GM12865 (cell line): ENCODE measurements at regions not wholly inside any gene's neighbourhood (a gene's known extent, or its start where the extent isn't known, plus 50 kb on each side); places are given as distances from the start of the nearest gene placed in this dataset.

ENCODE experiments used
- DNase-seq: peaks from one replicate; pipeline ENCODE4 v3.0.0; 2010; ENCODE audit warnings: low read depth
- H3K4me3 ChIP-seq: 2 replicates; pipeline ENCODE4 v1.5.1; 2011; ENCODE audit warnings: mild to moderate bottlenecking, low read depth, low read length, control low read depth
- CTCF ChIP-seq: IDR thresholded peaks from 2 replicates; pipeline ENCODE4 v1.5.1; 2011; ENCODE audit warnings: low read length, control low read depth, low read depth, inconsistent platforms; ENCODE audit not compliant: insufficient read depth; ENCODE audit errors: missing control alignments

- no peak overlapping the region for H3K4me3 ChIP-seq
- no peak for DNase-seq
- TF ChIP-seq CTCF, result no peak
These were observed 236.2 kb downstream of the IRX2 start for GRCh38 chr5:2515180-2515764.

GRCh38 chr5:2514484-2514883, 237.0 kb downstream of the IRX2 start:
- no peak overlapping the region for H3K4me3 ChIP-seq
- TF ChIP-seq CTCF, result no peak
- DNase-seq, result no peak

GRCh38 chr5:2511706-2512105, 239.8 kb downstream of the IRX2 start:
- no peak for TF ChIP-seq CTCF
- DNase-seq, result no peak
- no peak overlapping the region for H3K4me3 ChIP-seq

GRCh38 chr5:2511126-2511525, 240.4 kb downstream of the IRX2 start:
- DNase-seq, result no peak
- no peak for TF ChIP-seq CTCF
- no peak overlapping the region for H3K4me3 ChIP-seq

GRCh38 chr5:2509527-2509926, 241.9 kb downstream of the IRX2 start:
- H3K4me3 ChIP-seq, result no peak overlapping the region
- TF ChIP-seq CTCF, result no peak
- no peak for DNase-seq

- DNase-seq, result no peak
These were observed 243.0 kb downstream of the IRX2 start for GRCh38 chr5:2508514-2508913.

More at GRCh38 chr5:2508514-2508913, 243.0 kb downstream of the IRX2 start:
- TF ChIP-seq CTCF, result no peak
- H3K4me3 ChIP-seq, result no peak overlapping the region
